ENCODE measurements at regions not wholly inside any gene's neighbourhood (a gene's known extent, or its start where the extent isn't known, plus 50 kb on each side); places are given as distances from the start of the nearest gene placed in this dataset.

GRCh38 chr16:86325360-86325759 lies 185.0 kb upstream of the FOXF1 start:
- DNase-seq (ENCODE audit: insufficient read length, low spot score), result no peak
- no peak for FAIRE-seq

- no peak for FAIRE-seq
- no peak for DNase-seq (ENCODE audit: insufficient read length, low spot score)
Observed at GRCh38 chr16:86325895-86326294, 184.4 kb upstream of the FOXF1 start.

GRCh38 chr16:86327321-86327720 lies 183.0 kb upstream of the FOXF1 start:
- FAIRE-seq, result no peak

GRCh38 chr16:86330906-86331305 lies 179.4 kb upstream of the FOXF1 start:
- no peak for FAIRE-seq
- no peak for DNase-seq (ENCODE audit: insufficient read length, low spot score)

More at GRCh38 chr16:86327321-86327720, 183.0 kb upstream of the FOXF1 start:
- DNase-seq (ENCODE audit: insufficient read length, low spot score), result no peak

- DNase-seq (ENCODE audit: insufficient read length, low spot score), result no peak
- no peak for FAIRE-seq
Observed at GRCh38 chr16:86334079-86334635, 176.2 kb upstream of the FOXF1 start.

- DNase-seq (ENCODE audit: insufficient read length, low spot score) (no peak), FAIRE-seq (no peak)
Observed at GRCh38 chr16:86335266-86336172, 174.8 kb upstream of the FOXF1 start.

GRCh38 chr16:86337138-86337537 lies 173.2 kb upstream of the FOXF1 start:
- FAIRE-seq (no peak), DNase-seq (ENCODE audit: insufficient read length, low spot score) (no peak)

GRCh38 chr16:86337581-86338402 lies 172.5 kb upstream of the FOXF1 start:
- no peak for DNase-seq (ENCODE audit: insufficient read length, low spot score)
- no peak for FAIRE-seq

GRCh38 chr16:86338403-86339115 lies 171.8 kb upstream of the FOXF1 start:
- DNase-seq (ENCODE audit: insufficient read length, low spot score) (no peak), FAIRE-seq (no peak)

GRCh38 chr16:86342161-86342834 lies 168.0 kb upstream of the FOXF1 start:
- no peak for FAIRE-seq
- DNase-seq (ENCODE audit: insufficient read length, low spot score), result no peak

GRCh38 chr16:86343027-86343795 lies 167.1 kb upstream of the FOXF1 start:
- DNase-seq (ENCODE audit: insufficient read length, low spot score), result no peak
- FAIRE-seq, result no peak

GRCh38 chr16:86343796-86344585 lies 166.3 kb upstream of the FOXF1 start:
- DNase-seq (ENCODE audit: insufficient read length, low spot score), result no peak

GRCh38 chr16:86344586-86344871 lies 165.8 kb upstream of the FOXF1 start:
- DNase-seq (ENCODE audit: insufficient read length, low spot score) (no peak), FAIRE-seq (no peak)

More at GRCh38 chr16:86343796-86344585, 166.3 kb upstream of the FOXF1 start:
- no peak for FAIRE-seq

GRCh38 chr16:86344881-86345280 lies 165.4 kb upstream of the FOXF1 start:
- FAIRE-seq (no peak), DNase-seq (ENCODE audit: insufficient read length, low spot score) (no peak)

- no peak for FAIRE-seq
- DNase-seq (ENCODE audit: insufficient read length, low spot score), result no peak
Observed at GRCh38 chr16:86345516-86345915, 164.8 kb upstream of the FOXF1 start.

- DNase-seq (ENCODE audit: insufficient read length, low spot score) (no peak), FAIRE-seq (no peak)
Observed at GRCh38 chr16:86346034-86346433, 164.3 kb upstream of the FOXF1 start.

- DNase-seq (ENCODE audit: insufficient read length, low spot score), result no peak
- FAIRE-seq, result no peak
Observed at GRCh38 chr16:86347090-86347489, 163.2 kb upstream of the FOXF1 start.

GRCh38 chr16:86347916-86348555 lies 162.3 kb upstream of the FOXF1 start:
- DNase-seq (ENCODE audit: insufficient read length, low spot score) (no peak), FAIRE-seq (no peak)
